HepG2 (cell line): ENCODE measurements at regions not wholly inside any gene's neighbourhood (a gene's known extent, or its start where the extent isn't known, plus 50 kb on each side); places are given as distances from the start of the nearest gene placed in this dataset.
A peak's percentile ranks its signal among the peaks of the same experiment; 100 is the strongest.

Experiments
- ATAC-seq: fragments of 200-7000 bp; cut with Tn5 transposase; 3 replicates; pipeline ENCODE4 v1.9.1; 2020; ENCODE audit warnings: mild to moderate bottlenecking, moderate library complexity
- BruUV-seq: library from RNA; stranded (reverse); fragments of 400-500 nt; replicated peaks from 2 replicates; lab custom pipeline; 2021; lab: Mats Ljungman, UMichigan
- CTCF ChIA-PET: fragments of 300-600 bp; formaldehyde crosslinking; extraction: SDS; loops from one replicate; lab custom pipeline; 2021; ENCODE audit warnings: low total read pairs, inconsistent platforms, low intra/inter-chr PET ratio; lab: Yijun Ruan, JAX
- POLR2A ChIA-PET: fragments of 350-600 bp; sonication (Branson Sonifier 250); formaldehyde crosslinking; loops from one replicate; lab custom pipeline; 2020; ENCODE audit warnings: antibody characterized with exemption, inconsistent platforms; lab: Yijun Ruan, JAX
- DNase-seq: peaks from one replicate; pipeline ENCODE4 v3.0.0-alpha.2; 2015; ENCODE audit warnings: low spot score
- FAIRE-seq: peaks from 3 replicates; lab custom pipeline; 2011; peaks lifted over from hg19 to GRCh38; lab: Jason Lieb, UNC
- H2AFZ ChIP-seq: one replicate; pipeline ENCODE4 v1.6.1; 2011; ENCODE audit warnings: low read length, inconsistent platforms
- H3K27ac ChIP-seq: fragments of 300-600 bp; 3 replicates; pipeline ENCODE4 v1.8.0; 2011; ENCODE audit warnings: mixed run types, mild to moderate bottlenecking, mixed read lengths, low read length, inconsistent platforms; ENCODE audit not compliant: insufficient read depth; ENCODE audit errors: extremely low read length
- H3K27me3 ChIP-seq, 2 experiments: fragments of 200-600 bp in 1 of 2; 2 replicates in 1 of 2; 3 replicates in 1 of 2; pipeline versions ENCODE4 v1.6.0 to v1.8.0; 2011; ENCODE audit warnings: low read length in 2 of 2, mild to moderate bottlenecking in 2 of 2, moderate library complexity in 2 of 2, inconsistent platforms in 1 of 2; ENCODE audit not compliant: insufficient read depth in 2 of 2, control insufficient read depth in 1 of 2
- H3K36me3 ChIP-seq, 2 experiments: fragments of 200-600 bp in 1 of 2; replicated peaks in 1 of 2; 2 replicates in 1 of 2; 3 replicates in 1 of 2; pipeline versions ENCODE4 v1.5.1 to v1.8.0; 2011; ENCODE audit warnings: low read length in 2 of 2, inconsistent platforms in 1 of 2; ENCODE audit not compliant: insufficient read depth in 2 of 2, control insufficient read depth in 1 of 2
- H3K4me1 ChIP-seq: 2 replicates; pipeline ENCODE4 v1.5.1; 2012; ENCODE audit warnings: low read length, inconsistent platforms; ENCODE audit not compliant: insufficient read depth
- H3K4me2 ChIP-seq: 2 replicates; pipeline ENCODE4 v1.6.0; 2011; ENCODE audit warnings: low read depth, low read length, inconsistent platforms
- H3K4me3 ChIP-seq, 3 experiments: fragments of 200-600 bp in 1 of 3; sonication (generic), shearing (Covaris generic) in 1 of 3; replicated peaks in 1 of 3; 2 replicates each; pipeline ENCODE4 v1.5.1; 2011 to 2016; ENCODE audit warnings: low read length in 3 of 3, inconsistent platforms in 2 of 3, low read depth in 2 of 3, mild to moderate bottlenecking in 2 of 3, control low read depth in 1 of 3, mixed read lengths in 1 of 3; ENCODE audit not compliant: insufficient read depth in 1 of 3
- H3K79me2 ChIP-seq: one replicate; pipeline ENCODE4 v1.6.1; 2011; ENCODE audit warnings: low read length, inconsistent platforms; ENCODE audit not compliant: insufficient read depth
- H3K9ac ChIP-seq: 2 replicates; pipeline ENCODE4 v1.6.0; 2011; ENCODE audit warnings: mild to moderate bottlenecking, low read depth, low read length, inconsistent platforms; ENCODE audit not compliant: insufficient read depth
- H3K9me3 ChIP-seq: 2 replicates; pipeline ENCODE4 v1.5.1; 2012; ENCODE audit warnings: mild to moderate bottlenecking, low read length
- H4K20me1 ChIP-seq: 2 replicates; pipeline ENCODE4 v1.6.0; 2011; ENCODE audit warnings: inconsistent platforms, mild to moderate bottlenecking, low read length, moderate library complexity; ENCODE audit not compliant: insufficient read depth
- AGO2 ChIP-seq: fragments of 200-400 bp; formaldehyde crosslinking; optimal IDR thresholded peaks from 2 replicates; pipeline ENCODE3; 2017; ENCODE audit warnings: mild to moderate bottlenecking, low read depth, low read length, moderate library complexity
- CCDC6 ChIP-seq: sonication (generic); formaldehyde crosslinking; IDR thresholded peaks from 2 replicates; pipeline ENCODE4 v1.8.1; 2022; ENCODE audit warnings: mild to moderate bottlenecking, missing genetic modification reagents, moderate library complexity
- IRF2 ChIP-seq: IDR thresholded peaks from 2 replicates; pipeline ENCODE4 v1.6.1; 2018; ENCODE audit warnings: missing genetic modification reagents, missing compliant biosample characterization
- ISL2 ChIP-seq: sonication (generic); formaldehyde crosslinking; IDR thresholded peaks from 2 replicates; pipeline ENCODE4 v1.5.0; 2020; ENCODE audit warnings: missing genetic modification reagents
- RAD21 ChIP-seq: fragments of 450-650 bp; formaldehyde crosslinking; IDR thresholded peaks from 2 replicates; pipeline ENCODE4 v1.5.0; 2020; ENCODE audit warnings: mild to moderate bottlenecking
- SMC3 ChIP-seq: IDR thresholded peaks from 2 replicates; pipeline ENCODE4 v1.6.1; 2011; ENCODE audit warnings: low read length, improper control_type of control experiment
- SRSF9 ChIP-seq: fragments of 200-400 bp; formaldehyde crosslinking; IDR thresholded peaks from 2 replicates; pipeline ENCODE4 v1.6.1; 2018; ENCODE audit warnings: borderline replicate concordance, mild to moderate bottlenecking, low read depth, low read length; ENCODE audit not compliant: insufficient read depth, poor library complexity, severe bottlenecking
- STAG1 ChIP-seq: sonication (generic); formaldehyde crosslinking; IDR thresholded peaks from 2 replicates; pipeline ENCODE4 v1.4.0; 2020; ENCODE audit warnings: missing genetic modification reagents
- YEATS2 ChIP-seq: sonication (generic); formaldehyde crosslinking; IDR thresholded peaks from 2 replicates; pipeline ENCODE4 v1.4.0; 2020; ENCODE audit warnings: missing genetic modification reagents, borderline replicate concordance
- ZFP36 ChIP-seq: fragments of 150-350 bp; IDR thresholded peaks from 2 replicates; pipeline ENCODE4 v1.6.1; 2018; ENCODE audit warnings: borderline replicate concordance, low read length, low read depth; ENCODE audit not compliant: partially characterized antibody
- ZNF24 ChIP-seq: fragments of 450-650 bp; IDR thresholded peaks from 2 replicates; pipeline ENCODE4 v1.6.1; 2017; ENCODE audit warnings: antibody characterized with exemption, mild to moderate bottlenecking
- ZNF263 ChIP-seq: sonication (generic); formaldehyde crosslinking; IDR thresholded peaks from 2 replicates; pipeline ENCODE4 v1.4.0; 2020; ENCODE audit warnings: missing genetic modification reagents
- ZNF660 ChIP-seq: sonication (generic); formaldehyde crosslinking; IDR thresholded peaks from 2 replicates; pipeline ENCODE4 v1.5.1; 2020; ENCODE audit warnings: mild to moderate bottlenecking, low read depth, missing genetic modification reagents, borderline replicate concordance
- WGBS: methylation state at CpG from one replicate; pipeline ENCODE4 v1.1.6; 2017; ENCODE audit warnings: low lambda C conversion rate; 5-methylcytosine and 5-hydroxymethylcytosine counted together
- in situ Hi-C: cut with HindIII; loops from 2 replicates; pipeline ENCODE4 v1.10.0; 2017; ENCODE audit warnings: low pct_unique_long_range_greater_than_20kb; ENCODE audit not compliant: extremely low pct_ligation_motif_present
- intact Hi-C: fragments of 100-400 bp; cut with micrococcal nuclease; formaldehyde crosslinking; loops from one replicate; pipeline ENCODE4 v1.10.0; 2022; ENCODE audit not compliant: unreplicated experiment
- TF ChIP-seq, protein P1 (sequence below): sonication (generic); formaldehyde crosslinking; IDR thresholded peaks from 2 replicates; pipeline ENCODE4 v1.5.0; 2020; ENCODE audit warnings: mild to moderate bottlenecking, missing genetic modification reagents, moderate library complexity
- TF ChIP-seq, protein P2 (sequence below): sonication (generic); formaldehyde crosslinking; IDR thresholded peaks from 2 replicates; pipeline ENCODE4 v1.5.0; 2020; ENCODE audit warnings: missing genetic modification reagents, mild to moderate bottlenecking, borderline replicate concordance

DNA sequence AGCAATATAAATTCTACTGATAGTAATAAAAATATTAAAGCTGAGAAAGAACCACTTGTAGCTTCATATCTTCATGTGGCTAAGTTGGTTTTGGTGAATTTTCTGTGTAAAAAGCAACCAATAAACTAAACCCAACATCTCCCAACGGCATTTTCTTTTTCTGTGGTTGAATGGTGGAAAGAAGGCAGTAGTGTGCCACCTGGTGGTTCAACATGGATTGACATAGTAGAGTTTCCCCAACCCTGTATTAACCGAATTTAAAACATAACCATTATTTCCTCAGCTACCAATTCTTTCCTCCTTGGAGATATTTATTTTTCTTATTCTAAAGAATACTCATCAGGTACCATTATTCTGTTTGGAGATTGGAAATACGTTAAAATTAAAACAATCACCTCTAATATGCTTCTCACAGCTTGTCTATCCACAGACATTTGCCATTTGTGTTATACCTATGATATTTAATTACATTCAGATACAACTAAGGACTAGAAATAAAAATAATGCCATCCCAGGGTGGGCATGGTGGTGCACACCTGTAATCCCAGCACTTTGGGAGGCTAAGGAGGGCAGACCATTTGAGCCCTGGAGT lies 117.1 kb upstream of the EEF1E1 start:
- Histone ChIP-seq H3K9me3 (no peaks in the 10 kb centered on the region), H3K36me3 (no peaks in the 10 kb centered on the region), H3K27ac (no peak overlapping the region), H3K4me2 (no peak overlapping the region), H3K4me1 (no peaks in the 10 kb centered on the region), H3K4me3 (no peak overlapping the region)
- DNase-seq, result peak; percentile 53
- intact Hi-C loops, result loop anchor here (1.0 to 10.0 kb wide), 3 partner anchors 88 to 495 kb away; partner anchors contain the start of gene BMP6
- TF ChIP-seq AGO2, result no peak
- no peak for TF ChIP-seq YEATS2
- peak; percentile 90 for TF ChIP-seq SMC3
- peak; percentile 69 for TF ChIP-seq STAG1 (CRISPR knock-in tag)
- TF ChIP-seq RAD21, result 0 out of 2 replicates have a peak, but pooled peaks have one; percentile 23
- TF ChIP-seq, protein P1, sequence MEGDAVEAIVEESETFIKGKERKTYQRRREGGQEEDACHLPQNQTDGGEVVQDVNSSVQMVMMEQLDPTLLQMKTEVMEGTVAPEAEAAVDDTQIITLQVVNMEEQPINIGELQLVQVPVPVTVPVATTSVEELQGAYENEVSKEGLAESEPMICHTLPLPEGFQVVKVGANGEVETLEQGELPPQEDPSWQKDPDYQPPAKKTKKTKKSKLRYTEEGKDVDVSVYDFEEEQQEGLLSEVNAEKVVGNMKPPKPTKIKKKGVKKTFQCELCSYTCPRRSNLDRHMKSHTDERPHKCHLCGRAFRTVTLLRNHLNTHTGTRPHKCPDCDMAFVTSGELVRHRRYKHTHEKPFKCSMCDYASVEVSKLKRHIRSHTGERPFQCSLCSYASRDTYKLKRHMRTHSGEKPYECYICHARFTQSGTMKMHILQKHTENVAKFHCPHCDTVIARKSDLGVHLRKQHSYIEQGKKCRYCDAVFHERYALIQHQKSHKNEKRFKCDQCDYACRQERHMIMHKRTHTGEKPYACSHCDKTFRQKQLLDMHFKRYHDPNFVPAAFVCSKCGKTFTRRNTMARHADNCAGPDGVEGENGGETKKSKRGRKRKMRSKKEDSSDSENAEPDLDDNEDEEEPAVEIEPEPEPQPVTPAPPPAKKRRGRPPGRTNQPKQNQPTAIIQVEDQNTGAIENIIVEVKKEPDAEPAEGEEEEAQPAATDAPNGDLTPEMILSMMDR, result peak; percentile 69
- TF ChIP-seq ZNF263, result no peak
- TF ChIP-seq, all 625 proteins: peak for 4
- H3K27me3 ChIP-seq, result no peaks in the 10 kb centered on the region
- ATAC-seq (peak; percentile 69), FAIRE-seq (peak; percentile 53)
- in situ Hi-C loops, result no loop called here
- H4K20me1 ChIP-seq, result no peaks in the 10 kb centered on the region
- no peaks in the 10 kb centered on the region for H3K79me2 ChIP-seq
- no peak overlapping the region for H2AFZ ChIP-seq
- ChIA-PET CTCF (interaction anchor here (1.2 to 4.5 kb wide), 2 partner anchors 25 to 88 kb away, joined by 3 to 92 read pairs; no protein-coding TSS in a partner anchor), POLR2A (no interaction called here)
- no peak overlapping the region for H3K9ac ChIP-seq
- no TSS peak for BruUV-seq
- WGBS, result 1% methylated on average over 3 of the region's 3 CpGs

DNA sequence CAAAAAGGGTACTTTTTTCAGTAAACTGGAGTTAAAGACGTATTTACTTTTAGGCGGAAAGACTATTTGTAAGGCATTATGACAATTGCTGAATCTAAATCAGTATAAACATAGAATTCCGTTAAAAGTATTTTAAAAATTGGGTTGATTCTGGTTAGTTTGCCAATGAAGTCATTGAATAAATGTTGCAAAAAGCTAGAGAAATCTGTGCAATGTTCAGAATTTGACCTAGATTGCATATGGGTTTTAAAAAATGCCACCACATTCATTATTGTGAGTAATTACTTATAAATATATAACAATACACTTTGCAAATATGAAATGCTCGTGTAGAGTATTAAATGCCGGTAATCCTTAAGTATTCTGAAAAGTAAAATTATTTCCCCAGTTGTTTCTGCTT lies 116.5 kb upstream of the EEF1E1 start:
- Histone ChIP-seq H2AFZ (no peak overlapping the region), H3K27me3 (no peaks in the 10 kb centered on the region), H3K4me1 (no peaks in the 10 kb centered on the region), H4K20me1 (no peaks in the 10 kb centered on the region), H3K9ac (no peak overlapping the region), H3K79me2 (no peaks in the 10 kb centered on the region), H3K9me3 (no peaks in the 10 kb centered on the region), H3K4me2 (no peak overlapping the region), H3K27ac (no peak overlapping the region), H3K36me3 (no peaks in the 10 kb centered on the region), H3K4me3 (no peak overlapping the region)
- FAIRE-seq, result no peak
- WGBS, result 27% methylated on average over 5 of the region's 5 CpGs
- intact Hi-C loops, result loop anchor here (1.0 to 10.0 kb wide), 3 partner anchors 88 to 494 kb away; partner anchors contain the start of gene BMP6
- CTCF ChIA-PET, result interaction anchor here (1.2 to 4.5 kb wide), 2 partner anchors 24 to 88 kb away, joined by 3 to 92 read pairs; no protein-coding TSS in a partner anchor
- in situ Hi-C loops, result no loop called here
- no peak for DNase-seq
- ATAC-seq, result no peak
- POLR2A ChIA-PET, result no interaction called here
- BruUV-seq, result no TSS peak
- TF ChIP-seq SRSF9 (no peak), CCDC6 (CRISPR knock-in tag) (no peak), IRF2 (CRISPR knock-in tag) (no peak), ZNF24 (no peak), ZNF660 (CRISPR knock-in tag) (no peak), ZFP36 (no peak), ISL2 (CRISPR knock-in tag) (no peak)
- TF ChIP-seq, protein P2, sequence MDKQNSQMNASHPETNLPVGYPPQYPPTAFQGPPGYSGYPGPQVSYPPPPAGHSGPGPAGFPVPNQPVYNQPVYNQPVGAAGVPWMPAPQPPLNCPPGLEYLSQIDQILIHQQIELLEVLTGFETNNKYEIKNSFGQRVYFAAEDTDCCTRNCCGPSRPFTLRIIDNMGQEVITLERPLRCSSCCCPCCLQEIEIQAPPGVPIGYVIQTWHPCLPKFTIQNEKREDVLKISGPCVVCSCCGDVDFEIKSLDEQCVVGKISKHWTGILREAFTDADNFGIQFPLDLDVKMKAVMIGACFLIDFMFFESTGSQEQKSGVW (CRISPR knock-in tag), result no peak
